CD14-positive monocyte (primary cell): ENCODE measurements at regions not wholly inside any gene's neighbourhood (a gene's known extent, or its start where the extent isn't known, plus 50 kb on each side); places are given as distances from the start of the nearest gene placed in this dataset.

Experiments used
- DNase-seq, 3 donors: peaks; one replicate each; pipeline ENCODE4 v3.0.0-alpha.2; 2011 to 2022
- H2AFZ ChIP-seq: 2 replicates; pipeline ENCODE4 v1.6.0; 2012; ENCODE audit warnings: mild to moderate bottlenecking, low read depth, low read length, inconsistent platforms; ENCODE audit not compliant: insufficient read depth, poor library complexity, severe bottlenecking
- H3K27ac ChIP-seq, 2 donors: 1 replicate in 1 of 2; 2 replicates in 1 of 2; pipeline ENCODE4 v1.5.1; 2012 to 2013; ENCODE audit warnings: low read length in 2 of 2, control low read depth in 1 of 2, inconsistent platforms in 1 of 2, low read depth in 1 of 2, mild to moderate bottlenecking in 1 of 2
- H3K27me3 ChIP-seq, 2 donors: one replicate each; pipeline versions ENCODE4 v1.6.0 to v1.6.1; 2011 to 2013; ENCODE audit warnings: low read length in 2 of 2; ENCODE audit not compliant: control insufficient read depth in 2 of 2, insufficient read depth in 2 of 2
- H3K36me3 ChIP-seq, 2 donors: replicated peaks in 1 of 2; 1 replicate in 1 of 2; 2 replicates in 1 of 2; pipeline versions ENCODE4 v1.5.1 to v1.6.1; 2012 to 2013; ENCODE audit warnings: low read length in 2 of 2, control low read depth in 1 of 2, inconsistent platforms in 1 of 2, mild to moderate bottlenecking in 1 of 2; ENCODE audit not compliant: insufficient read depth in 2 of 2, control insufficient read depth in 1 of 2
- H3K4me1 ChIP-seq, 2 donors: 1 replicate in 1 of 2; 2 replicates in 1 of 2; pipeline versions ENCODE4 v1.5.1 to v1.6.1; 2012 to 2013; ENCODE audit warnings: low read length in 2 of 2, control low read depth in 1 of 2, inconsistent platforms in 1 of 2, mild to moderate bottlenecking in 1 of 2, moderate library complexity in 1 of 2; ENCODE audit not compliant: insufficient read depth in 2 of 2, control insufficient read depth in 1 of 2
- H3K4me2 ChIP-seq: replicated peaks from 2 replicates; pipeline ENCODE3; 2012; ENCODE audit warnings: low read length, moderate library complexity, mild to moderate bottlenecking; ENCODE audit not compliant: poor library complexity, severe bottlenecking; ENCODE audit errors: extremely low read depth
- H3K4me3 ChIP-seq, 3 experiments: fragments of 200-600 bp in 1 of 3; sonication (generic) in 1 of 3; replicated peaks in 1 of 3; 1 replicate in 2 of 3; 2 replicates in 1 of 3; pipeline ENCODE4 v1.5.1; 2011 to 2013; ENCODE audit warnings: low read length in 3 of 3, mild to moderate bottlenecking in 3 of 3, control low read depth in 2 of 3, low read depth in 2 of 3, inconsistent platforms in 1 of 3, moderate library complexity in 1 of 3
- H3K79me2 ChIP-seq: 2 replicates; pipeline ENCODE4 v1.6.0; 2012; ENCODE audit warnings: mild to moderate bottlenecking, control low read depth, inconsistent platforms, low read length, moderate library complexity; ENCODE audit not compliant: insufficient read depth
- H3K9ac ChIP-seq: 2 replicates; pipeline ENCODE4 v1.6.0; 2017; ENCODE audit warnings: low read length, mild to moderate bottlenecking; ENCODE audit not compliant: insufficient read depth, poor library complexity, severe bottlenecking
- H3K9me3 ChIP-seq, 2 donors: replicated peaks in 1 of 2; 1 replicate in 1 of 2; 2 replicates in 1 of 2; pipeline versions ENCODE4 v1.5.1 to v1.6.1; 2012 to 2013; ENCODE audit warnings: low read length in 2 of 2, control low read depth in 1 of 2; ENCODE audit not compliant: control insufficient read depth in 1 of 2, insufficient read depth in 1 of 2
- H4K20me1 ChIP-seq: 2 replicates; pipeline ENCODE4 v1.6.0; 2012; ENCODE audit warnings: mild to moderate bottlenecking, low read length, control low read depth, moderate library complexity; ENCODE audit not compliant: insufficient read depth
- H3K27ac Mint-ChIP-seq, 7 donors: one replicate each; pipeline ENCODE4 v1.8.0; 2020; ENCODE audit warnings: mild to moderate bottlenecking in 7 of 7, mixed read lengths in 7 of 7, moderate library complexity in 6 of 7, inconsistent platforms in 2 of 7
- H3K27me3 Mint-ChIP-seq, 3 donors: one replicate each; pipeline ENCODE4 v1.8.0; 2021 to 2022; ENCODE audit warnings: low read depth in 3 of 3, mild to moderate bottlenecking in 3 of 3, mixed read lengths in 3 of 3, moderate library complexity in 3 of 3, inconsistent platforms in 1 of 3
- H3K36me3 Mint-ChIP-seq, 2 donors: one replicate each; pipeline ENCODE4 v1.8.0; 2020; ENCODE audit warnings: mixed read lengths in 2 of 2, inconsistent platforms in 1 of 2, mild to moderate bottlenecking in 1 of 2
- H3K4me1 Mint-ChIP-seq: one replicate; pipeline ENCODE4 v1.8.0; 2020; ENCODE audit warnings: mild to moderate bottlenecking, mixed read lengths
- H3K4me3 Mint-ChIP-seq, 2 donors: one replicate each; pipeline ENCODE4 v1.8.0; 2020; ENCODE audit warnings: mild to moderate bottlenecking in 2 of 2, mixed read lengths in 2 of 2, moderate library complexity in 1 of 2
- H3K9me3 Mint-ChIP-seq, 7 donors: one replicate each; pipeline ENCODE4 v1.8.0; 2020 to 2022; ENCODE audit warnings: mixed read lengths in 7 of 7, mild to moderate bottlenecking in 6 of 7, moderate library complexity in 6 of 7, inconsistent platforms in 2 of 7
- CTCF ChIP-seq: fragments of 200-600 bp; IDR thresholded peaks from one replicate; pipeline ENCODE4 v1.8.0; 2022; ENCODE audit warnings: antibody characterized with exemption, mild to moderate bottlenecking
- WGBS: methylation state at CpG from one replicate; pipeline ENCODE4 v1.1.5; 2013; ENCODE audit warnings: missing lambda C conversion rate; ENCODE audit not compliant: insufficient coverage; 5-methylcytosine and 5-hydroxymethylcytosine counted together
- intact Hi-C, 2 donors: fragments of 100-400 bp; cut with micrococcal nuclease; formaldehyde crosslinking; loops; one replicate each; pipeline versions ENCODE4 v1.15.0 to v1.15.1; 2023

- Mint-ChIP-seq H3K36me3 (no peaks in the 10 kb centered on the region), H3K4me3 (no peak overlapping the region), H3K27ac (no peak overlapping the region), H3K4me1 (no peaks in the 10 kb centered on the region), H3K9me3 (peaks cover 35 to 70% (median 59%) of the 10 kb centered on the region in 7 donors), H3K27me3 (peaks cover 0 to 9% (median 0%) of the 10 kb centered on the region in 3 donors)
- TF ChIP-seq CTCF, result no peak
- Histone ChIP-seq H3K27ac (no peak overlapping the region), H3K9me3 (peaks cover 45 to 74% of the 10 kb centered on the region in 2 donors), H3K4me3 (no peak overlapping the region), H4K20me1 (no peaks in the 10 kb centered on the region), H2AFZ (no peak overlapping the region), H3K79me2 (no peaks in the 10 kb centered on the region), H3K9ac (no peak overlapping the region), H3K36me3 (no peaks in the 10 kb centered on the region), H3K27me3 (no peaks in the 10 kb centered on the region), H3K4me1 (no peaks in the 10 kb centered on the region), H3K4me2 (no peak overlapping the region)
- no peak for DNase-seq
- 86% methylated on average over 22 of the region's 22 CpGs for WGBS
- intact Hi-C loops, result no loop called here
Observed at GRCh38 chr12:34209259-34209835, 187.1 kb downstream of the ALG10 start.

GRCh38 chr12:34210183-34210582 is 187.9 kb downstream of the ALG10 start:
- Histone ChIP-seq H3K4me1 (no peaks in the 10 kb centered on the region), H4K20me1 (no peaks in the 10 kb centered on the region), H3K27ac (no peak overlapping the region), H3K27me3 (no peaks in the 10 kb centered on the region), H3K4me3 (no peak overlapping the region), H3K9me3 (peaks cover 42 to 67% of the 10 kb centered on the region in 2 donors), H3K79me2 (no peaks in the 10 kb centered on the region), H3K4me2 (no peak overlapping the region), H3K36me3 (no peaks in the 10 kb centered on the region), H2AFZ (no peak overlapping the region), H3K9ac (no peak overlapping the region)
- TF ChIP-seq CTCF, result no peak
- no peak overlapping the region for H3K4me3 Mint-ChIP-seq
- intact Hi-C loops, result loop anchor here in 1 of 2 donors (10.0 kb wide), 1 partner anchor 85 kb away; no protein-coding TSS in a partner anchor
- no peak for DNase-seq
- H3K36me3 Mint-ChIP-seq, result no peaks in the 10 kb centered on the region
- peaks cover 0 to 9% (median 0%) of the 10 kb centered on the region in 3 donors for H3K27me3 Mint-ChIP-seq
- H3K4me1 Mint-ChIP-seq, result no peaks in the 10 kb centered on the region
- peaks cover 30 to 64% (median 55%) of the 10 kb centered on the region in 7 donors for H3K9me3 Mint-ChIP-seq
- no peak overlapping the region for H3K27ac Mint-ChIP-seq
- WGBS, result 92% methylated on average over 13 of the region's 14 CpGs
